ENCODE measurements at regions not wholly inside any gene's neighbourhood (a gene's known extent, or its start where the extent isn't known, plus 50 kb on each side); places are given as distances from the start of the nearest gene placed in this dataset.

- WGBS (ENCODE audit: extremely low coverage, insufficient coverage, insufficient read length), result no CpG with 5 or more reads among the region's 4 CpGs
- H4K91ac ChIP-seq (ENCODE audit: low read depth, low read length), result no peak overlapping the region
- no peaks in the 10 kb centered on the region for H3K4me1 ChIP-seq (ENCODE audit: control insufficient read depth in 1 of 2, insufficient read depth in 2 of 2, low read length in 2 of 2)
- no peak overlapping the region for H2BK120ac ChIP-seq (ENCODE audit: insufficient read depth, low read length, poor library complexity)
- no peak overlapping the region for H2BK5ac ChIP-seq (ENCODE audit: low read depth, low read length, poor library complexity)
- no peak overlapping the region for H3K4me3 ChIP-seq (ENCODE audit: low read depth, low read length)
- H2AFZ ChIP-seq (ENCODE audit: insufficient read depth, low read length, poor library complexity), result no peak overlapping the region
- no peak overlapping the region for H3K4ac ChIP-seq (ENCODE audit: low read depth, low read length)
- no peaks in the 10 kb centered on the region for H3K79me2 ChIP-seq (ENCODE audit: control insufficient read depth, insufficient read depth, low read length, poor library complexity)
- no peak overlapping the region for H3K27ac ChIP-seq (ENCODE audit: low read depth, low read length)
- H2BK12ac ChIP-seq (ENCODE audit: low read length), result no peak overlapping the region
- no peaks in the 10 kb centered on the region for H3K9me3 ChIP-seq (ENCODE audit: insufficient read depth, low read depth, low read length)
- H3K36me3 ChIP-seq (ENCODE audit: control insufficient read depth in 1 of 2, insufficient read depth in 2 of 2, low read length in 2 of 2), result no peaks in the 10 kb centered on the region
- no peaks in the 10 kb centered on the region for H3K27me3 ChIP-seq (ENCODE audit: insufficient read depth, low read length)
- H3K4me2 ChIP-seq (ENCODE audit: low read length), result no peak overlapping the region
- H3K23ac ChIP-seq (ENCODE audit: low read length), result no peak overlapping the region
- no peak overlapping the region for H3K14ac ChIP-seq (ENCODE audit: low read length)
- DNase-seq, result no peak
- H3K79me1 ChIP-seq (ENCODE audit: low read length), result no peaks in the 10 kb centered on the region
- H4K12ac ChIP-seq (ENCODE audit: low read depth, low read length), result no peak overlapping the region
- H3K9ac ChIP-seq (ENCODE audit: low read length), result no peak overlapping the region
- no peak overlapping the region for H3K18ac ChIP-seq (ENCODE audit: low read length)
- H4K8ac ChIP-seq (ENCODE audit: low read depth, low read length), result no peak overlapping the region
- H2AK5ac ChIP-seq (ENCODE audit: low read length), result no peak overlapping the region
Observed at GRCh38 chr5:33322632-33323031, 118.1 kb upstream of the TARS1 start.

DNA sequence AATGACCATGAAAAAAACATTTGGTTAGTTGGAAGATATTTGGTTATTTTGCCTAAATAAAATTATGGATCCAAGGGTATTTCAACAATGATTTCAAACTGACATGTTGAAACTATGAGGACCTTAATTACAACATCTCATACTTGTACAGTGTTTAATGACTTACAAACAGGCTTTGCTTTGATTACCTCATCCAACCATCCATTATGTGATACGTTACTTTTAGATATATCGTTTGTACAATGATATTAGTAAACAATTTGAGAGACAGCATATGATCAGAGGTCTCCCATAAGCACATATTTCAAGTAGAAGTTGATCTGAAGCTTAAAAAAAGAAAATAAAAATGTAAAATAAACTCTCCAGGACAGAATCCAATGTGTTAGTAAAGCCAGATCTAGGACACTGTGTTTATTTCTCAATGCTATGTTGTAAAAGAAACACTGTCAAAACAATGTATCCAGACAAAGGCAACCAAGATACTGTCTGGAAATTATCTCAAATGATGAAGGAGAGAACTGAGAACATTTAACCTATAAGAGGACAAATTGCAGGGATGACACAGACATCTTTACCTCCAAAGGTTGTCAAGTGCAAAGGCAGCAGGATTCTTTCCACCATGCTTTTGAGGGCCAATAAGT, 116.0 kb upstream of the TARS1 start:
- no CpG with 5 or more reads among the region's 2 CpGs for WGBS (ENCODE audit: extremely low coverage, insufficient coverage, insufficient read length)
- Histone ChIP-seq H2BK12ac (ENCODE audit: low read length) (no peak overlapping the region), H3K9ac (ENCODE audit: low read length) (no peak overlapping the region)

GRCh38 chr5:33328818-33329217, 111.9 kb upstream of the TARS1 start:
- Histone ChIP-seq H3K79me1 (ENCODE audit: low read length) (no peaks in the 10 kb centered on the region), H2AFZ (ENCODE audit: insufficient read depth, low read length, poor library complexity) (no peak overlapping the region), H2BK120ac (ENCODE audit: insufficient read depth, low read length, poor library complexity) (no peak overlapping the region), H3K14ac (ENCODE audit: low read length) (no peak overlapping the region), H3K4me3 (ENCODE audit: low read depth, low read length) (no peak overlapping the region), H3K18ac (ENCODE audit: low read length) (no peak overlapping the region), H4K12ac (ENCODE audit: low read depth, low read length) (no peak overlapping the region), H3K36me3 (ENCODE audit: control insufficient read depth in 1 of 2, insufficient read depth in 2 of 2, low read length in 2 of 2) (no peaks in the 10 kb centered on the region), H3K9ac (ENCODE audit: low read length) (no peak overlapping the region), H3K79me2 (ENCODE audit: control insufficient read depth, insufficient read depth, low read length, poor library complexity) (no peaks in the 10 kb centered on the region), H2BK5ac (ENCODE audit: low read depth, low read length, poor library complexity) (no peak overlapping the region), H3K23ac (ENCODE audit: low read length) (no peak overlapping the region), H3K4me2 (ENCODE audit: low read length) (no peak overlapping the region), H3K27me3 (ENCODE audit: insufficient read depth, low read length) (no peaks in the 10 kb centered on the region), H3K4me1 (ENCODE audit: control insufficient read depth in 1 of 2, insufficient read depth in 2 of 2, low read length in 2 of 2) (no peaks in the 10 kb centered on the region), H4K8ac (ENCODE audit: low read depth, low read length) (no peak overlapping the region), H3K27ac (ENCODE audit: low read depth, low read length) (no peak overlapping the region), H4K91ac (ENCODE audit: low read depth, low read length) (no peak overlapping the region), H3K4ac (ENCODE audit: low read depth, low read length) (no peak overlapping the region), H3K9me3 (ENCODE audit: insufficient read depth, low read depth, low read length) (no peaks in the 10 kb centered on the region), H2AK5ac (ENCODE audit: low read length) (no peak overlapping the region), H2BK12ac (ENCODE audit: low read length) (no peak overlapping the region)
- no CpG with 5 or more reads among the region's 1 CpG for WGBS (ENCODE audit: extremely low coverage, insufficient coverage, insufficient read length)
- no peak for DNase-seq

More for the DNA sequence above, 116.0 kb upstream of the TARS1 start:
- no peaks in the 10 kb centered on the region for H3K36me3 ChIP-seq (ENCODE audit: control insufficient read depth in 1 of 2, insufficient read depth in 2 of 2, low read length in 2 of 2)
- H3K4ac ChIP-seq (ENCODE audit: low read depth, low read length), result no peak overlapping the region
- H3K9me3 ChIP-seq (ENCODE audit: insufficient read depth, low read depth, low read length), result no peaks in the 10 kb centered on the region
- no peak overlapping the region for H3K4me2 ChIP-seq (ENCODE audit: low read length)
- no peak overlapping the region for H4K12ac ChIP-seq (ENCODE audit: low read depth, low read length)
- no peak overlapping the region for H2AK5ac ChIP-seq (ENCODE audit: low read length)
- no peak overlapping the region for H4K91ac ChIP-seq (ENCODE audit: low read depth, low read length)
- no peak overlapping the region for H2BK120ac ChIP-seq (ENCODE audit: insufficient read depth, low read length, poor library complexity)
- H3K27me3 ChIP-seq (ENCODE audit: insufficient read depth, low read length), result no peaks in the 10 kb centered on the region
- H3K79me1 ChIP-seq (ENCODE audit: low read length), result no peaks in the 10 kb centered on the region
- no peak overlapping the region for H3K4me3 ChIP-seq (ENCODE audit: low read depth, low read length)
- no peak overlapping the region for H3K14ac ChIP-seq (ENCODE audit: low read length)
- no peak overlapping the region for H2AFZ ChIP-seq (ENCODE audit: insufficient read depth, low read length, poor library complexity)
- H3K27ac ChIP-seq (ENCODE audit: low read depth, low read length), result no peak overlapping the region
- H3K23ac ChIP-seq (ENCODE audit: low read length), result no peak overlapping the region
- no peak overlapping the region for H2BK5ac ChIP-seq (ENCODE audit: low read depth, low read length, poor library complexity)
- no peaks in the 10 kb centered on the region for H3K79me2 ChIP-seq (ENCODE audit: control insufficient read depth, insufficient read depth, low read length, poor library complexity)
- H4K8ac ChIP-seq (ENCODE audit: low read depth, low read length), result no peak overlapping the region
- H3K4me1 ChIP-seq (ENCODE audit: control insufficient read depth in 1 of 2, insufficient read depth in 2 of 2, low read length in 2 of 2), result no peaks in the 10 kb centered on the region
- DNase-seq, result no peak
- H3K18ac ChIP-seq (ENCODE audit: low read length), result no peak overlapping the region

DNA sequence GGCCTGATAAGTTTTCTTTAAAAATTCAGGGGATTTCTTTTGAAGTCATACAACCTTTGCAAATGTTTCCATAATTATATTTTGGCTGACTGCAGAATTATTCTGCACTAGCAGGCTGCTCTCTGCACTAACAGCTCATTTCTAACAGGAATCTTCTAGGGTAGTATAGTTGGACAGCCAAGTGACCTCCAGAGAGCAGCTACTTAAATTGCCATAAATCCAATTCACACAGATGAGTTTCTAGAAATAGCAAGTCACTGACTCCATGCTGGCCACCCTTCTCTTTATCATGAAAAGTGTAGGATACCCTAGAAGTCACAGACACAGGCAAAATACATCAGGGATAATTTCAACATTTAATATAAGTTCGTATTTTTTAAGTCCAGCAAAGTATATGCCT, 110.9 kb upstream of the TARS1 start:
- Histone ChIP-seq H3K18ac (ENCODE audit: low read length) (no peak overlapping the region), H3K79me2 (ENCODE audit: control insufficient read depth, insufficient read depth, low read length, poor library complexity) (no peaks in the 10 kb centered on the region), H3K14ac (ENCODE audit: low read length) (no peak overlapping the region), H4K91ac (ENCODE audit: low read depth, low read length) (no peak overlapping the region), H2BK120ac (ENCODE audit: insufficient read depth, low read length, poor library complexity) (no peak overlapping the region), H4K8ac (ENCODE audit: low read depth, low read length) (no peak overlapping the region), H3K36me3 (ENCODE audit: control insufficient read depth in 1 of 2, insufficient read depth in 2 of 2, low read length in 2 of 2) (no peaks in the 10 kb centered on the region), H2AK5ac (ENCODE audit: low read length) (no peak overlapping the region), H3K4me1 (ENCODE audit: control insufficient read depth in 1 of 2, insufficient read depth in 2 of 2, low read length in 2 of 2) (no peaks in the 10 kb centered on the region), H3K27ac (ENCODE audit: low read depth, low read length) (no peak overlapping the region), H3K4ac (ENCODE audit: low read depth, low read length) (no peak overlapping the region), H3K27me3 (ENCODE audit: insufficient read depth, low read length) (no peaks in the 10 kb centered on the region), H3K4me3 (ENCODE audit: low read depth, low read length) (no peak overlapping the region), H3K9me3 (ENCODE audit: insufficient read depth, low read depth, low read length) (no peaks in the 10 kb centered on the region), H3K9ac (ENCODE audit: low read length) (no peak overlapping the region), H2AFZ (ENCODE audit: insufficient read depth, low read length, poor library complexity) (no peak overlapping the region), H3K23ac (ENCODE audit: low read length) (no peak overlapping the region), H3K4me2 (ENCODE audit: low read length) (no peak overlapping the region), H4K12ac (ENCODE audit: low read depth, low read length) (no peak overlapping the region), H2BK5ac (ENCODE audit: low read depth, low read length, poor library complexity) (no peak overlapping the region), H2BK12ac (ENCODE audit: low read length) (no peak overlapping the region), H3K79me1 (ENCODE audit: low read length) (no peaks in the 10 kb centered on the region)
- WGBS (ENCODE audit: extremely low coverage, insufficient coverage, insufficient read length), result no CpG with 5 or more reads among the region's 1 CpG
- DNase-seq, result no peak
